CD4-positive, alpha-beta T cell treated with Interleukin-10 for 1 hour (primary cell): ENCODE measurements at regions not wholly inside any gene's neighbourhood (a gene's known extent, or its start where the extent isn't known, plus 50 kb on each side); places are given as distances from the start of the nearest gene placed in this dataset.
"Not testable (repeated sequence)": the region's sequence is repeated elsewhere in the genome, so short reads cannot be mapped to it uniquely, and the experiment has no call there.

Experiments
- DNase-seq: peaks from one replicate; pipeline ENCODE4 v3.0.0-alpha.2; 2020

- DNase-seq, result no peak
Observed at GRCh38 chr7:41463770-41464470, 239.0 kb downstream of the INHBA start.

- no peak for DNase-seq
Observed at GRCh38 chr7:41459623-41460261, 243.1 kb downstream of the INHBA start.

- no peak for DNase-seq
Observed at GRCh38 chr7:41459183-41459582, 243.7 kb downstream of the INHBA start.

GRCh38 chr7:41457832-41458437 lies 245.0 kb downstream of the INHBA start:
- no peak for DNase-seq

- DNase-seq, result no peak
Observed at GRCh38 chr7:41451826-41452225, 251.1 kb downstream of the INHBA start.

GRCh38 chr7:41449694-41450093 lies 253.2 kb downstream of the INHBA start:
- DNase-seq, result no peak

GRCh38 chr7:41449286-41449685 lies 253.6 kb downstream of the INHBA start:
- DNase-seq, result no peak

GRCh38 chr7:41448104-41448503 lies 254.8 kb downstream of the INHBA start:
- DNase-seq, result no peak

- no peak for DNase-seq
Observed at GRCh38 chr7:41447450-41448042, 255.3 kb downstream of the INHBA start.

- DNase-seq, result no peak
Observed at GRCh38 chr7:41446606-41447449, 256.1 kb downstream of the INHBA start.

GRCh38 chr7:41445946-41446345 lies 256.9 kb downstream of the INHBA start:
- no peak for DNase-seq

- no peak for DNase-seq
Observed at GRCh38 chr7:41445432-41445831, 257.5 kb downstream of the INHBA start.

GRCh38 chr7:41439515-41439879 lies 263.4 kb downstream of the INHBA start:
- DNase-seq, result no peak

GRCh38 chr7:41438705-41439514 lies 264.0 kb downstream of the INHBA start:
- no peak for DNase-seq

- DNase-seq, result no peak
Observed at GRCh38 chr7:41437257-41438196, 265.4 kb downstream of the INHBA start.

- DNase-seq, result no peak
Observed at GRCh38 chr7:41436139-41436538, 266.8 kb downstream of the INHBA start.

GRCh38 chr7:41435020-41435419 lies 267.9 kb downstream of the INHBA start:
- not testable (repeated sequence) for DNase-seq

- no peak for DNase-seq
Observed at GRCh38 chr7:41431671-41432070, 271.2 kb downstream of the INHBA start.

- no peak for DNase-seq
Observed at GRCh38 chr7:41428381-41428780, 274.5 kb downstream of the INHBA start.

GRCh38 chr7:41425926-41426325 lies 277.0 kb downstream of the INHBA start:
- DNase-seq, result no peak

GRCh38 chr7:41421056-41421455 lies 281.8 kb downstream of the INHBA start:
- no peak for DNase-seq
